ENCODE measurements at regions not wholly inside any gene's neighbourhood (a gene's known extent, or its start where the extent isn't known, plus 50 kb on each side); places are given as distances from the start of the nearest gene placed in this dataset.
"Not testable (repeated sequence)": the region's sequence is repeated elsewhere in the genome, so short reads cannot be mapped to it uniquely, and the experiment has no call there.

DNA sequence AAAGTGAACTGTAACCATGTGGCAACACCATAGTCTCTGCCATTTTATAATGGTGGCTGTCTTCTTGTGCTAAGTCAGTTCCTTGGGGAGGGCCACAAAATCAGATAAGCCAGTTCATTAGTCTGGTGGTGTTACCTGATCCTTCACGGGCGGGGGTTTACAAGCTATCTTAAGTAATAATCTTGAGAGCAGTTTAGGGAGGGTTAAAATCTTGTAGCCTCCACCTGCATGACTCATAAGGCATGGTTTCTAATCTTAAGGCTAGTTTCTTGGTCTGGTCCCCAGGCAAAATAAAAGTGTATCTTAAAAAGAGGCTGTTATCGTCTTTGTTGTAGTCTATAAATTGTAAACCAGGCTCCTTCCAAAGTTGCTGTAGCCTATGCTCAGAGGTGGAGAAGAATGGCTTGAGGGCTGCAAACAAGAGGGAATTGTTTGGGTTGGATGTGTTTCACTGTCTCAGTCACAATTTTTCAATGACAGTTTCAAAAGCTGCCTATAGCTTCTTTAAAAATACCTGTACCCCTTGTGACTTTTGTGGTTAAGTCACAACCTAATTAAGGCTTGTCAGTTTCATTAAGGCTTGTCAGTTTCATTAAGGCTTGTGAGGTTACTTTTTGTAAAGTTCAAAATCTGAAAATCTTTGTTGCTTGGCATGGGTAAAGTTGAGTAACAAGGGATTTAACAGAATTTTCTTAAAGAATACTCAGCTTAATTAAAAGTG is 135.7 kb downstream of the RPS4Y2 start:
- no peak overlapping the region for H3K27ac Mint-ChIP-seq
- H3K36me3 Mint-ChIP-seq = no peaks in the 10 kb centered on the region
- H3K36me3 ChIP-seq (ENCODE audit: insufficient read depth, low read length) = no peaks in the 10 kb centered on the region
- no peaks in the 10 kb centered on the region for H3K27me3 Mint-ChIP-seq
- ChIA-PET CTCF (ENCODE audit: partially characterized antibody) (no interaction called here), POLR2A (ENCODE audit: partially characterized antibody) (no interaction called here)
- no peak overlapping the region for H3K4me3 Mint-ChIP-seq
- DNase-seq = no peak
- H3K9me3 Mint-ChIP-seq = no peaks in the 10 kb centered on the region
- intact Hi-C loops (cut with micrococcal nuclease) = no loop called here
- no peaks in the 10 kb centered on the region for H3K9me3 ChIP-seq (ENCODE audit: control insufficient read depth in 1 of 2, low read length in 2 of 2)
- no peak overlapping the region for H3K4me3 ChIP-seq (ENCODE audit: low read length in 2 of 2)
- H3K4me1 Mint-ChIP-seq = no peaks in the 10 kb centered on the region
- no peaks in the 10 kb centered on the region for H3K4me1 ChIP-seq (ENCODE audit: insufficient read depth, low read length)
- no peaks in the 10 kb centered on the region for H3K27me3 ChIP-seq (ENCODE audit: insufficient read depth, low read length)
- H3K27ac ChIP-seq (ENCODE audit: low read depth, low read length) = no peak overlapping the region

DNA sequence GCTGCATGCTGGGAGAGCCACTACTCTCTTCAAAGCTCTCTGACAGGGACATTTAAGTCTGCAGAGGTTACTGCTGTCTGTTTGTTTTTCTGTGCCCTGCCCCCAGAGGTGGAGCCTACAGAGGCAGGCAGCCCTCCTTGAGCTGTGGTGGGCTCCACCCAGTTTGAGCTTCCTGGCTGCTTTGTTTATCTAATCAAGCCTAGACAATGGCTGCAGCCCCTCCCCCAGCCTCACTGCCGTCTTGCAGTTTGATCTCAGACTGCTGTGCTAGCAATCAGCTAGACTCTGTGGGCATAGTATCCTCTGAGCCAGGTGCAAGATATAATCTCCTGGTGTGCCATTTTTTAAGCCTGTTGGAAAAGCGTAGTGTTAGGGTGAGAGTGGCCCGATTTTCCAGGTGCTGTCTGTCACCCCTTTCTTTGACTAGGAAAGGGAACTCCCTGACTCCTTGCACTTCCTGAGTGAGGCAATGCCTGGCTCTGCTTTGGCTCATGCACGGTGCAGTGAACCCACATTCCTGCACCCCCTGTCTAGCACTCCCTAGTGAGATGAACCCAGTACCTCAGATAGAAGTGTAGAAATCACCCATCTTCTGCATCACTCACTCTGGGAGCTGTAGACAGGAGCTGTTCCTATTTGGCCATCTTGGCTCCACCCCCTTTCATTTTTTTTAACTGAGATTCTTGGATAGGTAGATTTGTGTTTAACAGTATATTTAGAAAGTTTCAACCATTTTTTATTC is 169.6 kb downstream of the RPS4Y2 start:
- not testable (repeated sequence) for H3K27me3 ChIP-seq (ENCODE audit: insufficient read depth, low read length); H3K27me3 Mint-ChIP-seq; H3K4me3 ChIP-seq (ENCODE audit: low read length in 2 of 2); H3K9me3 Mint-ChIP-seq; H3K9me3 ChIP-seq (ENCODE audit: control insufficient read depth in 1 of 2, low read length in 2 of 2); H3K36me3 ChIP-seq (ENCODE audit: insufficient read depth, low read length); H3K27ac ChIP-seq (ENCODE audit: low read depth, low read length); H3K36me3 Mint-ChIP-seq
- peak overlapping the region in 2 of 8 donors; percentile 64 to 75 for H3K4me3 Mint-ChIP-seq
- peaks cover 19% of the 10 kb centered on the region for H3K4me1 ChIP-seq (ENCODE audit: insufficient read depth, low read length)
- peaks cover 0 to 21% (median 6%) of the 10 kb centered on the region in 4 donors for H3K4me1 Mint-ChIP-seq
- H3K27ac Mint-ChIP-seq = peak overlapping the region in 2 of 7 donors; percentile 12 to 68
- peak in 1 of 5 donors; percentile 75 for DNase-seq
- intact Hi-C loops (cut with micrococcal nuclease) = loop anchor here (5.0 kb wide), 1 partner anchor 327 kb away; no protein-coding TSS in a partner anchor
- CTCF ChIA-PET (ENCODE audit: partially characterized antibody) = interaction anchor here (1.2 kb wide), 1 partner anchor 334 kb away, joined by 4 read pairs; no protein-coding TSS in a partner anchor
- POLR2A ChIA-PET (ENCODE audit: partially characterized antibody) = interaction anchor here (0.6 to 1.9 kb wide), 3 partner anchors 66 to 350 kb away, joined by 3 to 5 read pairs (median 5); partner anchors contain the start of gene EIF1AY

DNA sequence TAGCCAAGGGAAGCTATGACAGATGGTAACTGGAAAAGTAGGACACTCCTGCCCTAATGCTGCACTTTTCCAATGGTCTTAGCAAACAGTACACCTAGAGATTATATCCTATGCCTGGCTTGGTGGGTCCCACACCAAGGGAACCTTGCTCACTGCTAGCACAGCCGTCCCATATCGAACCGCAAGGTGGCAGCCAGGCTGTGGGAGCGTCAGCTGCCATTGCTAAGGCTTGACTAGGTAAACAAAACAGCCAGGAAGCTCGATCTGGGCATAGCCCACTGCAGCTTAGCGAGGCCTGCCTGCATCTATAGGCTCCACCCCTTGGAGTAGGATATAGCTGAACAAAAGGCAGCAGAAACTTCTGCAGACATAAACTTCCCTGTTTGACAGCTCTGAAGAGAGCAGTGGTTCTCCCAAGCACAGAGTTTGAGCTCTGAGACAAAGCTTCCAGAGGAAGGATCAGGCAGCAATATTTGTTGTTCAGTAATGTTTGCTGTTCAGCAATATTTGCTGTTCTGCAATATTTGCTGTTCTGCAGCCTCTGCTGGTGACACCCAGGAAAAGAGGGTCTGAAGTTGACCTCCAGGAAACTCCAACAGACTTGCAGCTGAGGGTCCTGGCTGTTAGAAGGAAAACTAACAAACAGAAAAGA is 173.9 kb downstream of the RPS4Y2 start:
- DNase-seq = no peak
- Mint-ChIP-seq H3K27me3 (peaks cover 0 to 1% of the 10 kb centered on the region in 2 donors), H3K4me3 (no peak overlapping the region), H3K4me1 (peaks cover 0 to 13% (median 5%) of the 10 kb centered on the region in 4 donors), H3K36me3 (peaks cover 0 to 11% of the 10 kb centered on the region in 2 donors), H3K9me3 (peaks cover 0 to 5% (median 0%) of the 10 kb centered on the region in 8 donors), H3K27ac (no peak overlapping the region)
- POLR2A ChIA-PET (ENCODE audit: partially characterized antibody) = no interaction called here
- Histone ChIP-seq H3K27ac (ENCODE audit: low read depth, low read length) (no peak overlapping the region), H3K4me3 (ENCODE audit: low read length in 2 of 2) (no peak overlapping the region), H3K9me3 (ENCODE audit: control insufficient read depth in 1 of 2, low read length in 2 of 2) (peaks cover 0 to 4% of the 10 kb centered on the region in 2 donors), H3K27me3 (ENCODE audit: insufficient read depth, low read length) (no peaks in the 10 kb centered on the region), H3K36me3 (ENCODE audit: insufficient read depth, low read length) (no peaks in the 10 kb centered on the region), H3K4me1 (ENCODE audit: insufficient read depth, low read length) (peaks cover 14% of the 10 kb centered on the region)
- intact Hi-C loops (cut with micrococcal nuclease) = loop anchor here (5.0 kb wide), 1 partner anchor 322 kb away; no protein-coding TSS in a partner anchor
- CTCF ChIA-PET (ENCODE audit: partially characterized antibody) = no interaction called here

DNA sequence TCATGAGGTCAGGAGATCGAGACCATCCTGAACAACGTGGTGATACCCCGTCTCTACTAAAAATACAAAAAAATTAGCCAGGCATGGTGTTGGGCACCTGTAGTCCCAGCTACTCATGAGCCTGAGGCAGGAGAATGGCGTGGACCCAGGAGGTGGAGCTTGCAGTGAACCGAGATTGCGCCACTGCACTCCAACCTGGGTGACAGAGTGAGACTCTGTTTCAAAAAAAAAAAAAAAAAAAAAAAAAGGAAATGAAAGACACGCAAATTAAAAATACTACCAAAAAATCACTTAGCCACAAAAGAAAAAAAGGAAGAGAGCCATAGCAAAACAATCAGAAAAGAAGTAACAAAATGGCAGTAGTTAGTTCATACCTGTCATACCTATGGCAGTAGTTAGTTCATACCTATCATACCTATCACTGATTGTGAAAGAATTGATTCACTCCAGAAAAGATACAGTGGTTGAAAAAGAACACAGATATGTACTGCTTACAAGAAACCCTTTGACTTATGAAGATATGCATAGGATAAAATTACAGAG is 180.9 kb downstream of the RPS4Y2 start:
- H3K36me3 ChIP-seq (ENCODE audit: insufficient read depth, low read length); H3K4me1 Mint-ChIP-seq; DNase-seq; H3K9me3 ChIP-seq (ENCODE audit: control insufficient read depth in 1 of 2, low read length in 2 of 2); H3K9me3 Mint-ChIP-seq; H3K27me3 ChIP-seq (ENCODE audit: insufficient read depth, low read length); intact Hi-C loops (cut with micrococcal nuclease); H3K36me3 Mint-ChIP-seq; CTCF ChIA-PET (ENCODE audit: partially characterized antibody); H3K4me3 ChIP-seq (ENCODE audit: low read length in 2 of 2); H3K27ac Mint-ChIP-seq; H3K27me3 Mint-ChIP-seq; H3K27ac ChIP-seq (ENCODE audit: low read depth, low read length); H3K4me1 ChIP-seq (ENCODE audit: insufficient read depth, low read length); H3K4me3 Mint-ChIP-seq; POLR2A ChIA-PET (ENCODE audit: partially characterized antibody): not testable (repeated sequence)

DNA sequence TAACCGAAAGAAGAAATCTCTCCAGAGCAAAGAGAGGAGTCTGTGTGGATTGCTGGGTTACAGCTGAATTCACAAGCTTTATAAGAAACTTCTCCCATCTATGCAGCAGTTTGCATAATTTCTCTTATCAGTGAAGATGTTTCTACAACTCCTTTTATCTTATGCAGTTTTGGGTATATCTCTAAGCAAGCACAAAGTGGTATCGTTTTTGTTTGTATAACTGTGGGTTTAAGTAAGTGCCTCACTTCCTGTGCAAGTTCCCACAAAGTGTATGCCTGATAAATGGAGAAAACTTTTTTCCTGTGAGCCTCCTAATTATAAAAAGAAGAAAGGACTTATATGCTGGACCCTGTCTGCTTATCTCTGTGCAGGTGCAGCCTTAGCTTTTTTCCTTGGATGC is 205.6 kb downstream of the RPS4Y2 start:
- no peak for DNase-seq
- Histone ChIP-seq H3K27me3 (ENCODE audit: insufficient read depth, low read length) (no peaks in the 10 kb centered on the region), H3K4me1 (ENCODE audit: insufficient read depth, low read length) (peaks cover 25% of the 10 kb centered on the region)

DNA sequence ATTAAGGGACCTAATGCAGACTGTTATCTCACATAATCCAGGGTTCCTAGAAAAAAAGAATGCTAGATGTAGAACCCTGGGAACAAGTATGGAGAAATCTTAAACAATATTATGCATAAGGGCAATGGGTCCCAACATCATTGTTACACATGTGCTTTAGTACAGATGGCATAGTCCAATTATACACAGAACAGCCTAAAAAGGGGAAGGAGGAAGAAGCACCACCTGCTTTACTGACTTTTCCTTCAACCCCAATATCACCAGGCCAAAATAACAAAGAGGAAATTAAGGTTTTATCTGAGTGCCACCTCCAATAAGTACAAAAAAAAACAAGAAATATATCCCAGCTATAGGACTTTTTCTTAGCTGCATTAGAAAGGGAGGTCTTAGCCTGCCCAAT is 211.9 kb downstream of the RPS4Y2 start:
- no peaks in the 10 kb centered on the region for H3K4me1 ChIP-seq (ENCODE audit: insufficient read depth, low read length)
- no peaks in the 10 kb centered on the region for H3K27me3 ChIP-seq (ENCODE audit: insufficient read depth, low read length)
- H3K36me3 Mint-ChIP-seq = no peaks in the 10 kb centered on the region
- H3K4me3 Mint-ChIP-seq = no peak overlapping the region
- no peaks in the 10 kb centered on the region for H3K9me3 ChIP-seq (ENCODE audit: control insufficient read depth in 1 of 2, low read length in 2 of 2)
- no peaks in the 10 kb centered on the region for H3K36me3 ChIP-seq (ENCODE audit: insufficient read depth, low read length)
- H3K27ac ChIP-seq (ENCODE audit: low read depth, low read length) = no peak overlapping the region
- no peak overlapping the region for H3K4me3 ChIP-seq (ENCODE audit: low read length in 2 of 2)
- H3K27me3 Mint-ChIP-seq = no peaks in the 10 kb centered on the region
- H3K9me3 Mint-ChIP-seq = no peaks in the 10 kb centered on the region
- ChIA-PET POLR2A (ENCODE audit: partially characterized antibody) (interaction anchor here (1.6 kb wide), 1 partner anchor 213 kb away, joined by 3 read pairs; no protein-coding TSS in a partner anchor), CTCF (ENCODE audit: partially characterized antibody) (interaction anchor here (0.7 to 3.4 kb wide), 4 partner anchors 8 to 292 kb away, joined by 3 to 25 read pairs (median 4); no protein-coding TSS in a partner anchor)
- no peak for DNase-seq
- H3K27ac Mint-ChIP-seq = no peak overlapping the region
- intact Hi-C loops (cut with micrococcal nuclease) = loop anchor here (1.0 to 10.0 kb wide), 4 partner anchors 213 to 393 kb away; partner anchors contain the start of gene EIF1AY
- H3K4me1 Mint-ChIP-seq = peaks cover 0 to 2% (median under 1%) of the 10 kb centered on the region in 4 donors

More for the DNA sequence above, 205.6 kb downstream of the RPS4Y2 start:
- H3K4me3 Mint-ChIP-seq = peak overlapping the region in 2 of 8 donors; percentile 26 to 67
- no peaks in the 10 kb centered on the region for H3K9me3 Mint-ChIP-seq
- peaks cover 0 to 31% (median 8%) of the 10 kb centered on the region in 4 donors for H3K4me1 Mint-ChIP-seq
- Histone ChIP-seq H3K9me3 (ENCODE audit: control insufficient read depth in 1 of 2, low read length in 2 of 2) (no peaks in the 10 kb centered on the region), H3K36me3 (ENCODE audit: insufficient read depth, low read length) (no peaks in the 10 kb centered on the region), H3K4me3 (ENCODE audit: low read length in 2 of 2) (no peak overlapping the region), H3K27ac (ENCODE audit: low read depth, low read length) (no peak overlapping the region)
- H3K27ac Mint-ChIP-seq = peak overlapping the region in 2 of 7 donors; percentile 40 to 53
- POLR2A ChIA-PET (ENCODE audit: partially characterized antibody) = no interaction called here
- CTCF ChIA-PET (ENCODE audit: partially characterized antibody) = no interaction called here
- intact Hi-C loops (cut with micrococcal nuclease) = loop anchor here (10.0 kb wide), 2 partner anchors 217 to 387 kb away; partner anchors contain the start of gene EIF1AY
- H3K27me3 Mint-ChIP-seq = no peaks in the 10 kb centered on the region
- H3K36me3 Mint-ChIP-seq = no peaks in the 10 kb centered on the region
